DOHH2 (cell line): ENCODE measurements at regions not wholly inside any gene's neighbourhood (a gene's known extent, or its start where the extent isn't known, plus 50 kb on each side); places are given as distances from the start of the nearest gene placed in this dataset.

Experiments
- EZH2phosphoT487 ChIP-seq: fragments of 200-600 bp; sonication (generic); IDR thresholded peaks from 2 replicates; pipeline ENCODE4 v1.6.1; 2017; ENCODE audit warnings: borderline replicate concordance, mild to moderate bottlenecking, antibody characterized with exemption, low read length, moderate library complexity, mixed read lengths
- TF ChIP-seq, protein P1 (sequence below): fragments of 200-600 bp; sonication (generic); IDR thresholded peaks from one replicate; pipeline ENCODE4 v1.5.1; 2014; ENCODE audit warnings: antibody characterized with exemption, mild to moderate bottlenecking, low read depth, low read length; ENCODE audit not compliant: poor library complexity, severe bottlenecking

GRCh38 chr12:30095511-30095910, 311.8 kb upstream of the TMTC1 start:
- TF ChIP-seq, protein P1, sequence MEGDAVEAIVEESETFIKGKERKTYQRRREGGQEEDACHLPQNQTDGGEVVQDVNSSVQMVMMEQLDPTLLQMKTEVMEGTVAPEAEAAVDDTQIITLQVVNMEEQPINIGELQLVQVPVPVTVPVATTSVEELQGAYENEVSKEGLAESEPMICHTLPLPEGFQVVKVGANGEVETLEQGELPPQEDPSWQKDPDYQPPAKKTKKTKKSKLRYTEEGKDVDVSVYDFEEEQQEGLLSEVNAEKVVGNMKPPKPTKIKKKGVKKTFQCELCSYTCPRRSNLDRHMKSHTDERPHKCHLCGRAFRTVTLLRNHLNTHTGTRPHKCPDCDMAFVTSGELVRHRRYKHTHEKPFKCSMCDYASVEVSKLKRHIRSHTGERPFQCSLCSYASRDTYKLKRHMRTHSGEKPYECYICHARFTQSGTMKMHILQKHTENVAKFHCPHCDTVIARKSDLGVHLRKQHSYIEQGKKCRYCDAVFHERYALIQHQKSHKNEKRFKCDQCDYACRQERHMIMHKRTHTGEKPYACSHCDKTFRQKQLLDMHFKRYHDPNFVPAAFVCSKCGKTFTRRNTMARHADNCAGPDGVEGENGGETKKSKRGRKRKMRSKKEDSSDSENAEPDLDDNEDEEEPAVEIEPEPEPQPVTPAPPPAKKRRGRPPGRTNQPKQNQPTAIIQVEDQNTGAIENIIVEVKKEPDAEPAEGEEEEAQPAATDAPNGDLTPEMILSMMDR, result no peak
- no peak for TF ChIP-seq EZH2phosphoT487
